Kidney epithelial cell (primary cell): ENCODE measurements at regions not wholly inside any gene's neighbourhood (a gene's known extent, or its start where the extent isn't known, plus 50 kb on each side); places are given as distances from the start of the nearest gene placed in this dataset.

Experiments
- DNase-seq: peaks from one replicate; pipeline ENCODE4 v3.0.0-alpha.2; 2010; ENCODE audit warnings: low read depth
- H3K27me3 ChIP-seq: 2 replicates; pipeline ENCODE4 v1.6.0; 2011; ENCODE audit warnings: low read length; ENCODE audit not compliant: control insufficient read depth, insufficient read depth
- H3K36me3 ChIP-seq: 2 replicates; pipeline ENCODE4 v1.5.1; 2011; ENCODE audit warnings: low read length; ENCODE audit not compliant: control insufficient read depth, insufficient read depth
- H3K4me3 ChIP-seq: 2 replicates; pipeline ENCODE4 v1.5.1; 2011; ENCODE audit warnings: low read depth, mild to moderate bottlenecking, control low read depth, low read length
- TF ChIP-seq, protein P1 (sequence below): IDR thresholded peaks from 2 replicates; pipeline ENCODE4 v1.5.1; 2011; ENCODE audit warnings: mild to moderate bottlenecking, moderate library complexity, low read length, control low read depth, inconsistent platforms; ENCODE audit not compliant: insufficient read depth, poor library complexity, severe bottlenecking

DNA sequence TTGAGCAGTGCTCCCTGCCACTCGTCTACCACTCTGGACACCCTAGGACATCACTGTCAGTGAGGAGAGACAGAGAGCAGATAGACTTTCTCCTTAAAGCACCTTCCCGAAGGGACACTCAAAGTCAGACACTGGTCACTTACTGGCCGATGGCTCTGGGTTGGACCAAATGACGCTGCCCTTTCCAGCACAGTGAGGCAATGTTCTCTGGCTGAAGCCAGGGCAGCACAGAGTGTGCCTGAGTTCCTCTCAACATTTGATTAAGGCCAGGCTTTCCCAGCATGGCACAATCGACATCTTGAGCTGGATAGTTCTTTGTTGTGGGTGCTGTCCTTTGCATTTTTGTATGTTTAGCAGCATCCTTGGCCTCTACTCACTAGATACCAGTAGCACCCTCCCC lies 206.2 kb downstream of the CSNK2A3 start:
- no peak for DNase-seq
- TF ChIP-seq, protein P1, sequence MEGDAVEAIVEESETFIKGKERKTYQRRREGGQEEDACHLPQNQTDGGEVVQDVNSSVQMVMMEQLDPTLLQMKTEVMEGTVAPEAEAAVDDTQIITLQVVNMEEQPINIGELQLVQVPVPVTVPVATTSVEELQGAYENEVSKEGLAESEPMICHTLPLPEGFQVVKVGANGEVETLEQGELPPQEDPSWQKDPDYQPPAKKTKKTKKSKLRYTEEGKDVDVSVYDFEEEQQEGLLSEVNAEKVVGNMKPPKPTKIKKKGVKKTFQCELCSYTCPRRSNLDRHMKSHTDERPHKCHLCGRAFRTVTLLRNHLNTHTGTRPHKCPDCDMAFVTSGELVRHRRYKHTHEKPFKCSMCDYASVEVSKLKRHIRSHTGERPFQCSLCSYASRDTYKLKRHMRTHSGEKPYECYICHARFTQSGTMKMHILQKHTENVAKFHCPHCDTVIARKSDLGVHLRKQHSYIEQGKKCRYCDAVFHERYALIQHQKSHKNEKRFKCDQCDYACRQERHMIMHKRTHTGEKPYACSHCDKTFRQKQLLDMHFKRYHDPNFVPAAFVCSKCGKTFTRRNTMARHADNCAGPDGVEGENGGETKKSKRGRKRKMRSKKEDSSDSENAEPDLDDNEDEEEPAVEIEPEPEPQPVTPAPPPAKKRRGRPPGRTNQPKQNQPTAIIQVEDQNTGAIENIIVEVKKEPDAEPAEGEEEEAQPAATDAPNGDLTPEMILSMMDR, result no peak
- H3K27me3 ChIP-seq, result no peaks in the 10 kb centered on the region
- no peaks in the 10 kb centered on the region for H3K36me3 ChIP-seq
- no peak overlapping the region for H3K4me3 ChIP-seq

GRCh38 chr11:11143849-11144248 lies 209.2 kb downstream of the CSNK2A3 start:
- DNase-seq, result no peak
- H3K36me3 ChIP-seq, result no peaks in the 10 kb centered on the region
- H3K27me3 ChIP-seq, result no peaks in the 10 kb centered on the region
- no peak overlapping the region for H3K4me3 ChIP-seq
- TF ChIP-seq, protein P1, result no peak

DNA sequence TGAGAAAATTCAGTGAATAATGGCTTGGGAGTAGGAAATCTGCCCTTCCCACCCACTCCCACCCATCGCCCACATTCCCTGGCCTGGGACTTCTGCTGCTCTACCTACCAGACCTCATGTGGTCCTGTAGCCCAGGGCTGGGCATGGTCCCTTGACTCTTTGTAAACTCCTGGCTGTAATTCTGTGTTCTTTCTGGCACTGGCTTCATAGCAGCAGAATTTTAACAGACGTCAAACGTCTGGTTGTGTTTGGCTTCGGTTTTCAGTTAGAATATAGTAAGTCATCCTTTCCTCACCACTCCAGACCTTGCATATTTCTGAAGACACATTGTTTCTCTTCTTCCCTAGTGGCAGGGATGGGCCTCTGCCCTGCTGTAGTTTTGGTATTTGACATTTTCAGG lies 210.6 kb downstream of the CSNK2A3 start:
- Histone ChIP-seq H3K27me3 (no peaks in the 10 kb centered on the region), H3K36me3 (no peaks in the 10 kb centered on the region), H3K4me3 (no peak overlapping the region)
- no peak for DNase-seq
- TF ChIP-seq, protein P1, result no peak

GRCh38 chr11:11141065-11141464 lies 212.0 kb downstream of the CSNK2A3 start:
- TF ChIP-seq, protein P1, result no peak
- Histone ChIP-seq H3K27me3 (no peaks in the 10 kb centered on the region), H3K36me3 (no peaks in the 10 kb centered on the region), H3K4me3 (no peak overlapping the region)
- DNase-seq, result no peak

GRCh38 chr11:11140510-11140909 lies 212.5 kb downstream of the CSNK2A3 start:
- H3K4me3 ChIP-seq, result no peak overlapping the region
- DNase-seq, result no peak
- no peaks in the 10 kb centered on the region for H3K36me3 ChIP-seq
- no peaks in the 10 kb centered on the region for H3K27me3 ChIP-seq
- TF ChIP-seq, protein P1, result no peak

- Histone ChIP-seq H3K27me3 (no peaks in the 10 kb centered on the region), H3K36me3 (no peaks in the 10 kb centered on the region), H3K4me3 (no peak overlapping the region)
- TF ChIP-seq, protein P1, result no peak
- DNase-seq, result no peak
Measured at GRCh38 chr11:11137339-11137738, 215.7 kb downstream of the CSNK2A3 start.
